Hematopoietic multipotent progenitor cell treated with erythropoietin and hydrocortisone succinate and interleukin-3 and kit ligand, for 4 days (in vitro differentiated cells): ENCODE measurements at regions not wholly inside any gene's neighbourhood (a gene's known extent, or its start where the extent isn't known, plus 50 kb on each side); places are given as distances from the start of the nearest gene placed in this dataset.

ENCODE experiments used
- DNase-seq: peaks from one replicate; pipeline ENCODE4 v3.0.0-alpha.2; 2015

- DNase-seq = no peak
Measured at GRCh38 chr16:5496013-5496412, 398.4 kb upstream of the EEF2KMT start.

DNA sequence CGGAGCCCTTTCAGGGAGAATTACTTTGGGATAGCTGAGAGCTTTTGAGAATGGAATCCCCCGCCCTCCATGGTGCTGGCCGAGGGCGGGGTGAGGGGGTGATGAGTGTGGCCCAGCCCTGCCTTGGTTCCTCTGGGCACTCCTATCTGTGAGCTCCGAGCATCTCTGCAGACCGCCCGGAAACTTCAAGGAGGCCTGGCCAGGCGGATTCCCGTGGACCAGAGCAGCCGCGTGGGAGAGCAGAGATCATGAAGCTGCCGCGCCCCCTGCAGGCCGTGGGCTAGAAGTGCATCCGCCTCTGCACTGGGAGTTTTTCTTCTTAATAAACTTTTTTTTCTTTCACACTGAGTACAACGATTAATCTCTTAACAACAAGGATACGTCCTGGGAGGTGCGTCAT, 392.9 kb upstream of the EEF2KMT start:
- DNase-seq = peak; percentile 70

GRCh38 chr16:5488581-5488980, 391.0 kb upstream of the EEF2KMT start:
- DNase-seq = no peak

DNA sequence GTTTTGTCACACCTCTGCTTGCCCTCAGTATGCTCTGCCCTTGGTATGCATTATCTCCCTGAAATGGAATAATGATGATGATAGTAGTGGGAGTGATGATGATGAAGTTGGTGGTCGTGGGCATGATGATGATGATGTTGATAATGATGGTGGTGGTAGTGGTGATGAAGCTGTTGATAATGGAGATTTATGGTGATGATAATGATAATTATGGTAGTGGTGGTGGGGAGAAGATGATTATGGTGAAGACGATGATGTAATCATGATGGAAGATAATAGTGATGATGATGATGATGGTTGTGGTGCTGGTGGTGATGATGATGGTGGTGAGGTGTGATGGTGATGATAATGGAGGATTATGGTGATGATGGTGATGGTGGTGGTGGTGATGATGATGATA, 390.1 kb upstream of the EEF2KMT start:
- no peak for DNase-seq

DNA sequence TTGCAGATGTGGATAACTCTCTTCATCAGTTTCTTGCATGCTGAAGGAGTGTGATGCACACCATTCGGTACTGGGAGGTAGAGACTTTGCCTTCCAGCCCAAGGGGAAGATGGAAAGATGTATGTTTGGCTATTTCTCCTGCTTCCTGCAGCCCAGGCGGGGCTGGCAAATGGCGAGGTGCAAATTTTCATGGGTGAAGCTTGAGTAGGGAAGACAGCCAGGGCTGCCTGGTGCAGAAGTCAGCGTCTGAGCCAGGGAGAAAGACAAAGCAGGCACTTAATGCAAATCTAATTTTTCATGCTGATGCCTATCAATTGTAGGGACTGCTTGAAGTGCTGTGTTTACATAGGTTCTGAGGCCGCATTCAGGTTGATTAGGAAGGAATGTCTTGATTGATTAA, 384.7 kb upstream of the EEF2KMT start:
- DNase-seq = no peak

DNA sequence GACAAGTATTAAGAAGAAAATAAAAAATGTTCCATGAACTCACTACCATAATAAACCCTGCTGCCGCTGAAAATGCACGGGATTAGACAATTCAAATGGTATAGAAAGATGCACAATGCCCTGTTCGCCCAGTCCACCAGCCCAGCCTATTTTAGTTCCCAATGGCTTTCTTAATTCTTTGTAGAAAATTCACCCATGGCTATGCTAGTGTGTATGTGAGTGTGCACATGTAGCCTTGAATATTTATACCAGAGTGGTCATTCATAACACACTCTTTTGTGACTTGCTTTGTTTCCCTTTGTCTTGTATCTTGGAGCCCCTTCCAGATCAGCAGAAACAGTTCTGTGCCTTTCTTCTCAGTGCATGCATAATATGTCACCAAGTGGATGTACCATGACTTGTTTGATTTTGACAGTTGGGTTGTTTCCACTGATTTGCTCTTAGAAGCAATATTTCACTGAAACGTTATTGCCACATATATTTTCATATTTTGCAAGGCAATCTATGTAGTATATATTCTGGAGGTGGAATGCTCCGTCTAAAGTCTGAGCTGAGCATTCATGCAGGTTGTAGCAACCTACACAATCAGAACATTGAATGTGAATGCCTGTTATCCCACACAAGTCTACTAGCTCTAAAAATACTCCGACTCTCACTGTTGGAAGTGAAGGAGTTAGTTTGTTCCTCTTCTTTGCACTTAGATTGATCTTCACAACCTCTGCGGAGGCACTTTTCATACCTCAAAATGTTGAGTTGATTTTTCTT, 383.0 kb upstream of the EEF2KMT start:
- no peak for DNase-seq

DNA sequence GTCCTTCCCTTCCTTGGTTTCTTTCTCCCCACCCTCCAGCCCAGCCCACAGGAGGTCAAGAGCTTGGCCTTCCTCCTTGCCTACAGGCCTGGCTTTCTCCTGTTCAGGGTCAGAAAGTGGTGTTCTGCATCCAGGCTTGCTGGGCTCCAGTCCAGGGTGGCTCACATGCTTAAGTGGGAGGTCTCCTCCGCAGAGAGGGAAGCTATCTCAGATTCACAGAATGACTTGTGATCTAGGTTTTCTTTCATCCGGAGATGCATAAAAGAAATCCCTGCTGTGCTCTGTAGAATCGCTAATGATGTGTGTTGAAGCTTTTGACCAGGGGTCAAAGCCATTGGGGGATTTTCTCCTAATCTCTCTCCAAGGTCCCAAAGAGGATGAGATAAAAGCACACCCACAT, 382.3 kb upstream of the EEF2KMT start:
- DNase-seq = no peak

- DNase-seq = no peak
Measured at GRCh38 chr16:5478036-5478435, 380.4 kb upstream of the EEF2KMT start.

DNA sequence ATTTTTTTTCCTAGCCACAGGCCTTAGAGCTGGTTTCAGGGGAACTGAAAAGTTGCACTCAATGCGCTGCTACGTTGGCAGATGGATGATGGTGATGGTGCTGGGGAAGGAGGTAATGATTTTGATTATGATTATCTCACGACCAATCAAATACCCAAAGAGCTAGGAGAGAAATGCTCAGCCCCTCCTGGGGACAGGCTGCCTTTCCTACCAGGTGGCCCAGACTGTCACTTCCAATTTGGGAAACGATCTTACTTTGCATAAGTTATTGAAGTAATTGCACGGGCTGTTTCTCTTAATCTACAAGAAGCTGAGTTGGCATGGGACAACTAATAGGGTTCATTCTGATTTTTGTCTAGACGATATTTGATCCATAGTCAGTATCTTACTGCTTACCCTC, 379.7 kb upstream of the EEF2KMT start:
- no peak for DNase-seq

DNA sequence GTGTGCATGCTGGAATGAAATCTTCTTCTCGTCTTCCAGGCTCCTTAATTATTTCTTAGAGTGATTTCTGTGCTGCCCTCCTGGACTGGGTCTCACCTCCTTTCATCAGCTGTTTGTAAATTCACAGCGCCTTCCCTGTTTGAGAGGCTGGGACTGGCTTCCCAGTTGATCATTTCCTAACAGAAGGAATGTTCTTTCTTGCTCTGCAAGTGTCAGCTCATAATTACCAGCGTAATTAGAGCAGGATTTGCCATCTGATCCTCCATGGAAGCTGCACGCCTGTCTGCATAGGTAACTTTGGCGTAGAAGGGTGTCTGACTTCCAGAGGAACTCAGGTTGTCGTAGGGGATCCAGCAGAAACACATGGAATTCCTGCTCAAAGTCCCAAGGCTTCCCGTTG, 375.0 kb upstream of the EEF2KMT start:
- no peak for DNase-seq

GRCh38 chr16:5468488-5468887, 370.9 kb upstream of the EEF2KMT start:
- DNase-seq = no peak

DNA sequence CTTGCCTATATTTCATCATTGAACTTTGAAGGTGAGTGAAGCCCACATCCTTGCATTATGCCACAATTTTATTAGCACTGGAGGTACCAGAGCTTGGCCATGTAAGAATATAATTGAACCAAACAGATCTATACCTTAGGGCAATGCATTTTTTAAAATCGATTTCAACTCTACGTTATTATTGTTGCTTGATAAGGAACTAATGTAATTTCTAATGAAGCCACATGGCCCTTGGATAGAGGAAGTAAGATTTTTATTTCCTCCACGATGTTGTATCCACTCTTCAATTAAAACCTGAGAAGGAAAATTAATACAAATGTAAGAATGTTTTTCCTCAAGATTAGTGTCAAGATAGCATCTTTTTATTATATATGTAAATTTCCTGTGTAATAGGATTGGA, 370.0 kb upstream of the EEF2KMT start:
- no peak for DNase-seq

- DNase-seq = no peak
Measured at GRCh38 chr16:5466551-5466950, 369.0 kb upstream of the EEF2KMT start.

DNA sequence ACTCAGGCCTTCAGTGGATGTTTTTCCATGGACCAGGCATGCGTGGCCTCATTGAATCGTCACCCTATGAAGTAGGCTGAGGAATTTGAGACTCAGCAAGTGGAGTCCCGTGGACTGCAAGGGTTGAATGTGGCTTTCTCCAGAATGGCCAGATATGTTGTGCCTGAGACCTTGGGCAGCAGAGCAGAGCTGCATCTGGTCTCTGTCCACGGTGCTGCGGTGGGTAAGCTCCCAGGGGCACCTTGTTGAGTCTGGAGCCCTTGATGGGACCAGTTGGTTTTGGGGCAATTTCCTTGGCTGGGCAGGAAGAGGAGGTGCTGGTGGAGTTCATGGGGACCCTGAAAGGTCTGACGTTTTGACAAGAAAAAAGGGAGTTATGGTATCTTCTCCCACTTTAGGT, 368.1 kb upstream of the EEF2KMT start:
- no peak for DNase-seq

GRCh38 chr16:5463820-5464219, 366.2 kb upstream of the EEF2KMT start:
- DNase-seq = no peak

DNA sequence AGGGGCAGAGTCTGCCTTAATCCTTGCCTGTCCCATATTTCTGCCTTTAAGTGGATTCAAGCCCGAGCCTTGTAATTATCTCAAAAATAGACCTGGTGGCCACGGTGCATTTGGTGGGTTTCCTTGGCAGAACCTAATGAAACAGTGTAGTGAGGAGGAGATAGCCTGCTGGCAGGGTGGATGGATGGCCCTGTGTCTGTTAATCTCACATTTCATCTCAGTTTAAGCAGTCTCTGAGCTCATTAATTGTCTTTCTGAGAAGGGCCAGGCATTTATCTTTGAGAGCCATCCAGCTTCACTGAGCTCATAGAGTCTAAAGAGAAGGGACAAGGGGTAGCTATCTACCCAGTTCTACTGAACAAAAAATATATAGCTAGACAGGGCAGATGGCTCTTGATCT, 364.0 kb upstream of the EEF2KMT start:
- no peak for DNase-seq

DNA sequence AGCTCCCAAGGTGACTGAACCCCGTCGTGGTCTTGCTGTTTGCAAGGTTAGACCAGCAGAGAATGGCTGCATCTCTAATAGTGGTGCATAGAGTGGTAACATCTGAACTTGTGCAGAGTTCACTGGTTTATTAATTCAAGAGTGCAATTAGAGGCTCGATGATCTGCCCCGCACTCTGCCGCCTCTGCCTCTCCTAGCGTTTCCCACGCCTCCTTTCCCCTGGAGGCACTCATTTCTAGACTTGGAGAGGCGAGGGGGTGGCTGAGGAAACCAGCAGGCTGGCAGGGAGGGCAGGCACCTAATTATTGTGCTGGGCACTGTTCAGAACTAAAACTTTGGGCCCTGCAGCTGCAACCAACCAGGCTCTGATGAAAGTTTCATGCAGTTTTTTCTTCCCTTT, 363.5 kb upstream of the EEF2KMT start:
- DNase-seq = no peak

GRCh38 chr16:5460701-5461100, 363.1 kb upstream of the EEF2KMT start:
- no peak for DNase-seq

GRCh38 chr16:5459863-5460262, 362.3 kb upstream of the EEF2KMT start:
- DNase-seq = no peak

- DNase-seq = no peak
Measured at GRCh38 chr16:5455110-5455509, 357.5 kb upstream of the EEF2KMT start.

- no peak for DNase-seq
Measured at GRCh38 chr16:5454349-5454748, 356.8 kb upstream of the EEF2KMT start.

DNA sequence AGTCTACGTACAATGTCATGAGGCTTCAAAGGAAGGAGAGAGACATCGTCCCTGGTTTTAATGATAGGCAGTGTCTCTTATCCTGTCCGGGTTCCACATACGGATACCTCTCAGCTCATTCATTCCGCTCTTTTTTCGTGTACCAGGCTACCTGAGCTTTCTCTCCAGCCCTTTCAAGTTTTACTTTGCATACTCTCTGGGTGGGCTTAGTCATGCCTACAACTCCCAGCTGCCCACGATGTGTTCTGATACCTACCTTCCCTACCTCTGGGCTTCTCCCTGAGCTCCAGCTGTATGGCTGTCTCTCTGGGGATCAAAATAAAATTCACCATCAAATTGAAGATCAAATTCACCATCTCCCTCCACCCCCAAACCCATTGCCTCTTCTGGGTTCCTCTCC, 354.0 kb upstream of the EEF2KMT start:
- DNase-seq = no peak

DNA sequence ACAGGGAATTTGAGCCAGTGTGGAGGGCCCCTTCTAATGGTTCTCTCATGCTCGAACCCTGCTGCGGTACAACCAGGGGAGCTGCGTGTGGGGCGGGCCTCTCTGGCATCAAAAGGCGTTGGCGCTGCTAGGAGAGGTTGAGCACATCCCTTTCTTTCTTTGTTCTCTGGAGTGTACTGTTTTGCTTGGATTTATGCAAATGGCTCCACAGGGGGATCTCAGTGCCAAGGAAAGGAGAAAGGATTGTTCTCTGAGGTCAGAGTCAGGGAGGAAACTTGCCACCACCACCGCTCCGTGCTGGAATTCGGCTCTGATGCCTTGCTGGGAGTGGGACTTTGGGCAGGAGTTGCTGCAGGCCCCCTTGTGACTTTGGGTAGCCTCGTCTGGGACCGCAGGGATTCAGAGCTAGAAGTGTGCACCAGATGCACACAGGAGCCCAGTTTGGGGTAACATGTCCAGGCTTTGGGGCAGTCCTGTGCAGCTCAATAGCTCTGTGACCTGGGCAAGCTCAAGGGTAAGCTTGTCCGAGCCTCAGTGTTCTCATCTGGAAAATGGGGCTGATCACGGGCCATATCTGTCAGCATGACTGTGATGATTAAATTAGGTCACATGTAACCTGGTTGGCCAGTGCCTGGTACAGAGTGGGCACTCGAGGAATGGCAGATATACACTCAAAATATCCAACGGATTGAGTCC, 353.0 kb upstream of the EEF2KMT start:
- DNase-seq = no peak

DNA sequence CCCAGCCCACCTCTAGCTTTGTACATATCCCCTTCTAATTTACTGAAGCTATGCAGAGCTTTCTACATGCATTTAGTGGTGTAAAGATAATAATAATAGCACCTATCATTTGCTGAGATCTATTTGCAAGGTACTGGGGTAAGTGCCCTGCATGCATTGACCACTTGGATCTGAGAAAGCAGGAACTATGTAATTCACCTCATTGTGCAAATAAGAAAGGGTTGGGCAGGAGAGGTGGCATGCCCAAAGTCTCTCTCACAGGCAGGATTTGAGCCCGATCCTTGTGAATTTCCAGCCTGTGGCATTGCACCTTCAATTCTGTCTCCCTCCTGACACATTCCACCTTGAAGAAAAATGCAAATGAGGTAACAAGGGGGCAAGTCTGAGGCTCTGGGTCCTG, 352.3 kb upstream of the EEF2KMT start:
- no peak for DNase-seq

DNA sequence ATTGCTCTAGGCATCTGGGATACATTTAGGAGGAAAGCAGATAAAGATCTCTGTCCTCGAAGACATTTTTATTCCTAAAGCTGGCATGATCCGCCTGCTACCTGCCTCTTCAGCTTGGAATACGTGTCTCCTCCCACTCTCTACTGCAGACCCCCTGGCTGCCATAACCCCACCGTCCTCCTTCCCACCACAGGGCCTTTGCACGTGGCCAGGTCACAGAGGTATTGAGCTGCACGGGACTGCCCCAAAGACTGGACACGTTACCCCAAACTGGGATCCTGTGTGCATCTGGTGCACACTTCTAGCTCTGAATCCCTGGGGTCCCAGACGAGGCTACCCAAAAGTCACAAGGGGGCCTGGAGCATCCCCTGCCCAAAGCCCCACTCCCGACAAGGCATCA, 351.2 kb upstream of the EEF2KMT start:
- no peak for DNase-seq
